Mammary epithelial cell (primary cell): ENCODE measurements at regions not wholly inside any gene's neighbourhood (a gene's known extent, or its start where the extent isn't known, plus 50 kb on each side); places are given as distances from the start of the nearest gene placed in this dataset.

Source experiments
- CTCF ChIP-seq, 2 donors: IDR thresholded peaks in 1 of 2; conservative IDR thresholded peaks in 1 of 2; 2 replicates each; pipeline ENCODE4 v1.5.1; 2011 to 2012; ENCODE audit warnings: inconsistent platforms in 2 of 2, low read length in 2 of 2, mild to moderate bottlenecking in 2 of 2, control low read depth in 1 of 2, low read depth in 1 of 2; ENCODE audit not compliant: insufficient read depth in 1 of 2; ENCODE audit errors: extremely low read depth in 1 of 2
- EZH2 ChIP-seq: IDR thresholded peaks from 2 replicates; pipeline ENCODE4 v1.6.1; 2012; ENCODE audit warnings: low read length, inconsistent platforms, borderline replicate concordance

- TF ChIP-seq EZH2 (no peak), CTCF (conservative IDR thresholded peaks at IDR 0.05 in 1 of 2, IDR thresholded peaks at IDR 0.05 in 1 of 2; ENCODE audit: extremely low read depth in 1 of 2, insufficient read depth in 1 of 2, low read depth in 1 of 2, low read length in 2 of 2) (no peak)
Measured at GRCh38 chr21:16674949-16675348, 837.9 kb upstream of the CXADR start.
